Lung (tissue), 11 donors: ENCODE measurements at regions not wholly inside any gene's neighbourhood (a gene's known extent, or its start where the extent isn't known, plus 50 kb on each side); places are given as distances from the start of the nearest gene placed in this dataset.

Experiments used
- ATAC-seq: fragments of 200-7000 bp; cut with Tn5 transposase; one replicate; pipeline ENCODE4 v1.9.1; 2020; ENCODE audit warnings: moderate number of reproducible peaks; ENCODE audit not compliant: insufficient read depth, low FRiP score
- DNase-seq, 3 donors: peaks; one replicate each; pipeline ENCODE4 v3.0.0-alpha.2; 2013 to 2017
- H3K27ac ChIP-seq, 2 donors: one replicate each; pipeline ENCODE4 v1.5.1; 2013; ENCODE audit warnings: mild to moderate bottlenecking in 2 of 2, moderate library complexity in 2 of 2, control low read depth in 1 of 2, inconsistent platforms in 1 of 2, low read depth in 1 of 2, low read length in 1 of 2
- H3K27me3 ChIP-seq, 3 donors: one replicate each; pipeline ENCODE4 v1.5.1; 2013; ENCODE audit warnings: low read length in 2 of 3; ENCODE audit not compliant: control insufficient read depth in 3 of 3, insufficient read depth in 3 of 3
- H3K36me3 ChIP-seq, 4 donors: one replicate each; pipeline ENCODE4 v1.5.1; 2013; ENCODE audit warnings: low read length in 4 of 4, mild to moderate bottlenecking in 1 of 4, moderate library complexity in 1 of 4; ENCODE audit not compliant: control insufficient read depth in 4 of 4, insufficient read depth in 4 of 4
- H3K4me1 ChIP-seq, 5 donors: one replicate each; pipeline ENCODE4 v1.5.1; 2013; ENCODE audit warnings: low read length in 5 of 5, mild to moderate bottlenecking in 2 of 5, moderate library complexity in 1 of 5; ENCODE audit not compliant: control insufficient read depth in 5 of 5, insufficient read depth in 5 of 5
- H3K4me3 ChIP-seq: one replicate; pipeline ENCODE4 v1.5.1; 2013; ENCODE audit warnings: mild to moderate bottlenecking, control low read depth, moderate library complexity
- H3K9ac ChIP-seq, 2 donors: one replicate each; pipeline ENCODE4 v1.5.1; 2013; ENCODE audit warnings: low read length in 2 of 2, control low read depth in 1 of 2; ENCODE audit not compliant: insufficient read depth in 1 of 2
- H3K9me3 ChIP-seq, 4 donors: one replicate each; pipeline ENCODE4 v1.5.1; 2013; ENCODE audit warnings: low read length in 3 of 4, mild to moderate bottlenecking in 1 of 4, moderate library complexity in 1 of 4; ENCODE audit not compliant: control insufficient read depth in 4 of 4, insufficient read depth in 3 of 4
- CTCF ChIP-seq: IDR thresholded peaks from 2 replicates; pipeline ENCODE4 v1.5.1; 2012; ENCODE audit warnings: mild to moderate bottlenecking; ENCODE audit errors: control extremely low read depth, extremely low read depth
- WGBS, 2 donors: extraction: QIAGEN DNeasy Blood & Tissue Kit; methylation state at CpG; one replicate each; pipeline ENCODE4 v1.1.7; 2013; 5-methylcytosine and 5-hydroxymethylcytosine counted together
- donor health status: control.
- donor health status: control.
- donor health status: Bipolar disorder and iron deficiency.
- donor health status: healthy.
- donor health status: DM: yes; HTN: yes; CAD: no.

GRCh38 chr1:201742955-201743805 is 85.8 kb upstream of the IPO9 start:
- no peaks in the 10 kb centered on the region for H3K9me3 ChIP-seq
- H3K4me1 ChIP-seq = peaks cover 0 to 33% (median 12%) of the 10 kb centered on the region in 5 donors
- DNase-seq (no peak), ATAC-seq (no peak)
- H3K9ac ChIP-seq = no peak overlapping the region
- no peaks in the 10 kb centered on the region for H3K27me3 ChIP-seq
- no peak overlapping the region for H3K27ac ChIP-seq
- TF ChIP-seq CTCF = no peak
- H3K36me3 ChIP-seq = no peaks in the 10 kb centered on the region
- 90 to 97% methylated on average over 5 of the region's 5 CpGs for WGBS, 2 donors
- H3K4me3 ChIP-seq = no peak overlapping the region

- Histone ChIP-seq H3K9ac (no peak overlapping the region), H3K9me3 (no peaks in the 10 kb centered on the region), H3K27ac (no peak overlapping the region), H3K4me3 (no peak overlapping the region), H3K36me3 (no peaks in the 10 kb centered on the region), H3K27me3 (no peaks in the 10 kb centered on the region), H3K4me1 (peaks cover 0 to 36% (median 3%) of the 10 kb centered on the region in 5 donors)
- DNase-seq (no peak), ATAC-seq (no peak)
- 68 to 87% methylated on average over 3 of the region's 3 CpGs for WGBS, 2 donors
- TF ChIP-seq CTCF = no peak
Measured at GRCh38 chr1:201745023-201745422, 83.9 kb upstream of the IPO9 start.

- no peaks in the 10 kb centered on the region for H3K36me3 ChIP-seq
- no peak overlapping the region for H3K27ac ChIP-seq
- DNase-seq (no peak), ATAC-seq (no peak)
- no peaks in the 10 kb centered on the region for H3K27me3 ChIP-seq
- no peak overlapping the region for H3K4me3 ChIP-seq
- H3K9ac ChIP-seq = no peak overlapping the region
- no peak for TF ChIP-seq CTCF
- H3K9me3 ChIP-seq = no peaks in the 10 kb centered on the region
- H3K4me1 ChIP-seq = peaks cover 0 to 43% (median 2%) of the 10 kb centered on the region in 5 donors
Measured at GRCh38 chr1:201746156-201746555, 82.8 kb upstream of the IPO9 start.
